IMR-90 (cell line): ENCODE measurements at regions not wholly inside any gene's neighbourhood (a gene's known extent, or its start where the extent isn't known, plus 50 kb on each side); places are given as distances from the start of the nearest gene placed in this dataset.
A peak's percentile ranks its signal among the peaks of the same experiment; 100 is the strongest.

Experiments used
- ATAC-seq: fragments of 200-7000 bp; cut with Tn5 transposase; 2 replicates; pipeline ENCODE4 v1.9.1; 2020; ENCODE audit warnings: low read depth, mild to moderate bottlenecking, moderate library complexity
- BruUV-seq: library from RNA; stranded (reverse); fragments of 400-500 nt; replicated peaks from 2 replicates; lab custom pipeline; 2021; lab: Mats Ljungman, UMichigan
- CTCF ChIA-PET: fragments of 300-600 bp; formaldehyde crosslinking; extraction: SDS; loops from one replicate; lab custom pipeline; 2021; ENCODE audit warnings: antibody characterized with exemption; lab: Yijun Ruan, JAX
- POLR2A ChIA-PET: fragments of 300-600 bp; sonication (Branson Sonifier 250); formaldehyde crosslinking; loops from one replicate; lab custom pipeline; 2022; ENCODE audit warnings: antibody characterized with exemption; ENCODE audit not compliant: unreplicated experiment; lab: Charles Lee
- DNase-seq: peaks from one replicate; pipeline ENCODE4 v3.0.0; 2013
- H2AFZ ChIP-seq: replicated peaks from 2 replicates; pipeline ENCODE3; 2013; ENCODE audit warnings: low read length, mild to moderate bottlenecking; ENCODE audit not compliant: poor library complexity
- H2AK5ac ChIP-seq: 2 replicates; pipeline ENCODE4 v1.6.1; 2013; ENCODE audit warnings: low read depth, low read length, inconsistent platforms
- H2AK9ac ChIP-seq: replicated peaks from 2 replicates; pipeline ENCODE3; 2013; ENCODE audit warnings: mild to moderate bottlenecking, low read depth, low read length, moderate library complexity; ENCODE audit not compliant: poor library complexity
- H2BK120ac ChIP-seq: 2 replicates; pipeline ENCODE4 v1.6.1; 2013; ENCODE audit warnings: low read depth, low read length, inconsistent platforms
- H2BK15ac ChIP-seq: 3 replicates; pipeline ENCODE4 v1.6.1; 2013; ENCODE audit warnings: low read depth, low read length, inconsistent platforms
- H2BK20ac ChIP-seq: 2 replicates; pipeline ENCODE4 v1.6.1; 2013; ENCODE audit warnings: low read depth, mild to moderate bottlenecking, inconsistent platforms, low read length, moderate library complexity
- H2BK5ac ChIP-seq: 2 replicates; pipeline ENCODE4 v1.6.1; 2013; ENCODE audit warnings: mild to moderate bottlenecking, low read depth, low read length, inconsistent platforms; ENCODE audit not compliant: poor library complexity, severe bottlenecking
- H3K14ac ChIP-seq: replicated peaks from 2 replicates; pipeline ENCODE4 v1.6.1; 2013; ENCODE audit warnings: low read depth, low read length, inconsistent platforms
- H3K18ac ChIP-seq: 2 replicates; pipeline ENCODE4 v1.6.1; 2013; ENCODE audit warnings: low read depth, low read length, control low read depth
- H3K23ac ChIP-seq: 2 replicates; pipeline ENCODE4 v1.6.1; 2013; ENCODE audit warnings: low read depth, low read length, inconsistent platforms
- H3K27ac ChIP-seq: 2 replicates; pipeline ENCODE4 v1.5.1; 2013; ENCODE audit warnings: mild to moderate bottlenecking, control low read depth, low read length; ENCODE audit not compliant: insufficient read depth
- H3K27me3 ChIP-seq: 2 replicates; pipeline ENCODE4 v1.6.1; 2013; ENCODE audit warnings: low read length; ENCODE audit not compliant: control insufficient read depth, insufficient read depth
- H3K36me3 ChIP-seq: 2 replicates; pipeline ENCODE4 v1.6.1; 2013; ENCODE audit warnings: low read length, mixed read lengths; ENCODE audit not compliant: control insufficient read depth, insufficient read depth
- H3K4ac ChIP-seq: 2 replicates; pipeline ENCODE4 v1.6.1; 2013; ENCODE audit warnings: low read depth, low read length, inconsistent platforms
- H3K4me1 ChIP-seq: 2 replicates; pipeline ENCODE4 v1.6.1; 2013; ENCODE audit warnings: low read length, mixed read lengths; ENCODE audit not compliant: control insufficient read depth, insufficient read depth
- H3K4me2 ChIP-seq: 2 replicates; pipeline ENCODE4 v1.6.1; 2013; ENCODE audit warnings: low read depth, mild to moderate bottlenecking, control low read depth, low read length, moderate library complexity
- H3K4me3 ChIP-seq: 2 replicates; pipeline ENCODE4 v1.5.1; 2013; ENCODE audit warnings: low read depth, mild to moderate bottlenecking, control low read depth, low read length, moderate library complexity; ENCODE audit not compliant: insufficient read depth
- H3K56ac ChIP-seq: 2 replicates; pipeline ENCODE4 v1.6.1; 2013; ENCODE audit warnings: low read length, inconsistent platforms; ENCODE audit not compliant: insufficient read depth; ENCODE audit errors: extremely low read depth
- H3K79me1 ChIP-seq, 2 experiments: 2 replicates each; pipeline ENCODE4 v1.6.1; 2013; ENCODE audit warnings: low read length in 2 of 2, inconsistent platforms in 1 of 2, low read depth in 1 of 2
- H3K9ac ChIP-seq: 2 replicates; pipeline ENCODE4 v1.6.1; 2013; ENCODE audit warnings: low read depth, low read length, control low read depth
- H3K9me1 ChIP-seq: 2 replicates; pipeline ENCODE4 v1.6.1; 2013; ENCODE audit warnings: low read length, inconsistent platforms; ENCODE audit not compliant: insufficient read depth
- H3K9me3 ChIP-seq: 2 replicates; pipeline ENCODE4 v1.6.1; 2013; ENCODE audit warnings: low read length; ENCODE audit not compliant: control insufficient read depth, insufficient read depth
- H4K20me1 ChIP-seq: 2 replicates; pipeline ENCODE4 v1.6.1; 2013; ENCODE audit warnings: low read length, inconsistent platforms; ENCODE audit not compliant: insufficient read depth
- H4K5ac ChIP-seq: 2 replicates; pipeline ENCODE4 v1.6.1; 2013; ENCODE audit warnings: mild to moderate bottlenecking, low read depth, low read length, control low read depth
- H4K8ac ChIP-seq, 2 experiments: 2 replicates each; pipeline ENCODE4 v1.6.1; 2013; ENCODE audit warnings: low read depth in 2 of 2, low read length in 2 of 2, control low read depth in 1 of 2, inconsistent platforms in 1 of 2
- H4K91ac ChIP-seq: 2 replicates; pipeline ENCODE4 v1.6.1; 2013; ENCODE audit warnings: low read depth, low read length, inconsistent platforms; ENCODE audit not compliant: insufficient read depth
- BHLHE40 ChIP-seq: fragments of 150-350 bp; IDR thresholded peaks from 2 replicates; pipeline ENCODE4 v1.6.1; 2016; ENCODE audit warnings: mild to moderate bottlenecking, low read depth, low read length
- CEBPB ChIP-seq: IDR thresholded peaks from 2 replicates; pipeline ENCODE4 v1.6.1; 2012; ENCODE audit warnings: low read depth, low read length, improper control_type of control experiment
- CHD1 ChIP-seq: IDR thresholded peaks from 2 replicates; pipeline ENCODE4 v1.6.1; 2012; ENCODE audit warnings: low read depth, low read length, improper control_type of control experiment
- ELK1 ChIP-seq: fragments of 150-350 bp; IDR thresholded peaks from 2 replicates; pipeline ENCODE4 v1.6.1; 2016; ENCODE audit warnings: low read depth, mild to moderate bottlenecking, low read length, moderate library complexity, borderline replicate concordance
- MAFK ChIP-seq: IDR thresholded peaks from 2 replicates; pipeline ENCODE4 v1.6.1; 2012; ENCODE audit warnings: low read depth, low read length, improper control_type of control experiment
- RAD21 ChIP-seq: IDR thresholded peaks from 2 replicates; pipeline ENCODE4 v1.6.1; 2012; ENCODE audit warnings: low read length, improper control_type of control experiment
- RFX5 ChIP-seq: IDR thresholded peaks from 2 replicates; pipeline ENCODE4 v1.8.0; 2012; ENCODE audit warnings: low read depth, mild to moderate bottlenecking, low read length, moderate library complexity
- SMC3 ChIP-seq: fragments of 150-350 bp; IDR thresholded peaks from 2 replicates; pipeline ENCODE4 v1.6.1; 2016; ENCODE audit warnings: low read depth, mild to moderate bottlenecking, antibody characterized with exemption, low read length, moderate library complexity
- USF2 ChIP-seq: fragments of 150-350 bp; IDR thresholded peaks from 2 replicates; pipeline ENCODE4 v1.6.1; 2017; ENCODE audit warnings: mild to moderate bottlenecking, antibody characterized with exemption, low read length, low read depth
- WGBS, 2 experiments: methylation state at CpG; one replicate each; pipeline versions ENCODE4 v1.1.5 to v1.1.7; 2013; ENCODE audit warnings: missing lambda C conversion rate in 2 of 2; ENCODE audit not compliant: insufficient read length in 1 of 2; ENCODE audit errors: extremely low coverage in 2 of 2; 5-methylcytosine and 5-hydroxymethylcytosine counted together
- dilution Hi-C: fragments of 300-500 bp; cut with HindIII; formaldehyde crosslinking; loops from one replicate; pipeline ENCODE4 v1.14.3; 2018; ENCODE audit warnings: low sequenced_read_pairs; ENCODE audit not compliant: unreplicated experiment
- in situ Hi-C: fragments of 300-500 bp; cut with MboI; formaldehyde crosslinking; loops from 3 replicates; pipeline ENCODE4 v1.14.3; 2019; ENCODE audit warnings: low sequenced_read_pairs, inconsistent platforms, mixed read lengths
- intact Hi-C: fragments of 100-400 bp; cut with micrococcal nuclease; formaldehyde crosslinking; loops from 2 replicates; pipeline ENCODE4 v1.10.0; 2022

- no peak overlapping the region for H3K14ac ChIP-seq
- no peak overlapping the region for H4K91ac ChIP-seq
- no peak overlapping the region for H2AFZ ChIP-seq
- H4K20me1 ChIP-seq, result no peaks in the 10 kb centered on the region
- in situ Hi-C loops (no loop called here), intact Hi-C loops (no loop called here), dilution Hi-C loops (no loop called here)
- no peaks in the 10 kb centered on the region for H3K36me3 ChIP-seq
- no peak overlapping the region for H4K8ac ChIP-seq
- no peak overlapping the region for H3K4ac ChIP-seq
- DNase-seq, result peak; percentile 1
- H3K56ac ChIP-seq, result no peak overlapping the region
- no peak overlapping the region for H3K23ac ChIP-seq
- no peak overlapping the region for H2BK20ac ChIP-seq
- no peak overlapping the region for H2BK5ac ChIP-seq
- no peak overlapping the region for H3K9ac ChIP-seq
- no CpG with 5 or more reads among the region's 3 CpGs for WGBS, 2 experiments
- no peak for TF ChIP-seq SMC3
- no peak for TF ChIP-seq RAD21
- no peak for TF ChIP-seq CEBPB
- no peak for TF ChIP-seq CHD1
- no peak for TF ChIP-seq ELK1
- TF ChIP-seq BHLHE40, result no peak
- no peak for TF ChIP-seq USF2
- TF ChIP-seq RFX5, result no peak
- TF ChIP-seq MAFK, result no peak
- H4K5ac ChIP-seq, result no peak overlapping the region
- no peak overlapping the region for H3K4me2 ChIP-seq
- no peak overlapping the region for H2BK15ac ChIP-seq
- no peak overlapping the region for H2AK5ac ChIP-seq
- CTCF ChIA-PET, result no interaction called here
- no peak overlapping the region for H3K27ac ChIP-seq
- BruUV-seq, result no TSS peak
- no peaks in the 10 kb centered on the region for H3K79me1 ChIP-seq
- H2BK120ac ChIP-seq, result no peak overlapping the region
- H3K9me3 ChIP-seq, result no peaks in the 10 kb centered on the region
- no peaks in the 10 kb centered on the region for H3K4me1 ChIP-seq
- H3K18ac ChIP-seq, result no peak overlapping the region
- no peak overlapping the region for H2AK9ac ChIP-seq
- H3K27me3 ChIP-seq, result no peaks in the 10 kb centered on the region
- no peaks in the 10 kb centered on the region for H3K9me1 ChIP-seq
- POLR2A ChIA-PET, result no interaction called here
- ATAC-seq, result no peak
- no peak overlapping the region for H3K4me3 ChIP-seq
Measured at GRCh38 chr3:17795711-17796110, 53.3 kb upstream of the TBC1D5 start.
